ENCODE measurements at regions not wholly inside any gene's neighbourhood (a gene's known extent, or its start where the extent isn't known, plus 50 kb on each side); places are given as distances from the start of the nearest gene placed in this dataset.
"Not testable (repeated sequence)": the region's sequence is repeated elsewhere in the genome, so short reads cannot be mapped to it uniquely, and the experiment has no call there.

GRCh38 chr2:187693923-187694322, 139.7 kb upstream of the TFPI start:
- intact Hi-C loops (cut with micrococcal nuclease; ENCODE audit: unreplicated experiment), result no loop called here
- TF ChIP-seq EZH2 (IDR thresholded peaks at IDR 0.05; ENCODE audit: borderline replicate concordance, low read depth, low read length, poor library complexity, severe bottlenecking) (no peak), CTCF (conservative IDR thresholded peaks at IDR 0.05; ENCODE audit: low read depth, low read length) (no peak)
- ChIA-PET POLR2A (ENCODE audit: low non-redundant PET) (no interaction called here), CTCF (no interaction called here)
- Histone ChIP-seq H3K36me3 (ENCODE audit: insufficient read depth, low read length, poor library complexity, severe bottlenecking) (no peaks in the 10 kb centered on the region), H3K27me3 (replicated peaks; ENCODE audit: insufficient read depth, low read depth, low read length, poor library complexity) (no peaks in the 10 kb centered on the region), H3K27ac (ENCODE audit: low read depth, low read length, poor library complexity, severe bottlenecking) (no peak overlapping the region), H3K9me3 (ENCODE audit: low read depth, low read length, poor library complexity, severe bottlenecking) (no peaks in the 10 kb centered on the region), H3K4me1 (ENCODE audit: insufficient read depth, low read length, poor library complexity, severe bottlenecking) (no peaks in the 10 kb centered on the region), H3K4me3 (ENCODE audit: low read depth, low read length, poor library complexity, severe bottlenecking) (no peak overlapping the region)
- no TSS peak for BruUV-seq (replicated peaks)
- no peak for DNase-seq (ENCODE audit: low spot score)

GRCh38 chr2:187696644-187697043, 142.4 kb upstream of the TFPI start:
- DNase-seq (ENCODE audit: low spot score); H3K36me3 ChIP-seq (ENCODE audit: insufficient read depth, low read length, poor library complexity, severe bottlenecking); H3K4me3 ChIP-seq (ENCODE audit: low read depth, low read length, poor library complexity, severe bottlenecking); CTCF ChIA-PET; POLR2A ChIA-PET (ENCODE audit: low non-redundant PET); H3K27ac ChIP-seq (ENCODE audit: low read depth, low read length, poor library complexity, severe bottlenecking); intact Hi-C loops (cut with micrococcal nuclease; ENCODE audit: unreplicated experiment); BruUV-seq (replicated peaks); H3K9me3 ChIP-seq (ENCODE audit: low read depth, low read length, poor library complexity, severe bottlenecking); H3K4me1 ChIP-seq (ENCODE audit: insufficient read depth, low read length, poor library complexity, severe bottlenecking); H3K27me3 ChIP-seq (replicated peaks; ENCODE audit: insufficient read depth, low read depth, low read length, poor library complexity): not testable (repeated sequence)

- Histone ChIP-seq H3K4me1 (ENCODE audit: insufficient read depth, low read length, poor library complexity, severe bottlenecking) (no peaks in the 10 kb centered on the region), H3K36me3 (ENCODE audit: insufficient read depth, low read length, poor library complexity, severe bottlenecking) (no peaks in the 10 kb centered on the region), H3K27me3 (replicated peaks; ENCODE audit: insufficient read depth, low read depth, low read length, poor library complexity) (no peaks in the 10 kb centered on the region), H3K9me3 (ENCODE audit: low read depth, low read length, poor library complexity, severe bottlenecking) (no peaks in the 10 kb centered on the region), H3K27ac (ENCODE audit: low read depth, low read length, poor library complexity, severe bottlenecking) (no peak overlapping the region), H3K4me3 (ENCODE audit: low read depth, low read length, poor library complexity, severe bottlenecking) (no peak overlapping the region)
- intact Hi-C loops (cut with micrococcal nuclease; ENCODE audit: unreplicated experiment), result no loop called here
- CTCF ChIA-PET, result interaction anchor here (0.6 kb wide), 1 partner anchor 199 kb away, joined by 3 read pairs; no protein-coding TSS in a partner anchor
- BruUV-seq (replicated peaks), result no TSS peak
- TF ChIP-seq CTCF (conservative IDR thresholded peaks at IDR 0.05; ENCODE audit: low read depth, low read length) (no peak), EZH2 (IDR thresholded peaks at IDR 0.05; ENCODE audit: borderline replicate concordance, low read depth, low read length, poor library complexity, severe bottlenecking) (no peak)
- DNase-seq (ENCODE audit: low spot score), result no peak
- POLR2A ChIA-PET (ENCODE audit: low non-redundant PET), result no interaction called here
Observed at GRCh38 chr2:187698374-187699110, 144.3 kb upstream of the TFPI start.

GRCh38 chr2:187702157-187702556, 147.9 kb upstream of the TFPI start:
- TF ChIP-seq EZH2 (IDR thresholded peaks at IDR 0.05; ENCODE audit: borderline replicate concordance, low read depth, low read length, poor library complexity, severe bottlenecking) (no peak), CTCF (conservative IDR thresholded peaks at IDR 0.05; ENCODE audit: low read depth, low read length) (no peak)
- H3K4me3 ChIP-seq (ENCODE audit: low read depth, low read length, poor library complexity, severe bottlenecking), result no peak overlapping the region
- ChIA-PET POLR2A (ENCODE audit: low non-redundant PET) (no interaction called here), CTCF (no interaction called here)
- DNase-seq (ENCODE audit: low spot score), result no peak
- intact Hi-C loops (cut with micrococcal nuclease; ENCODE audit: unreplicated experiment), result no loop called here
- no peaks in the 10 kb centered on the region for H3K9me3 ChIP-seq (ENCODE audit: low read depth, low read length, poor library complexity, severe bottlenecking)
- no peaks in the 10 kb centered on the region for H3K4me1 ChIP-seq (ENCODE audit: insufficient read depth, low read length, poor library complexity, severe bottlenecking)
- H3K27ac ChIP-seq (ENCODE audit: low read depth, low read length, poor library complexity, severe bottlenecking), result no peak overlapping the region
- H3K27me3 ChIP-seq (replicated peaks; ENCODE audit: insufficient read depth, low read depth, low read length, poor library complexity), result no peaks in the 10 kb centered on the region
- H3K36me3 ChIP-seq (ENCODE audit: insufficient read depth, low read length, poor library complexity, severe bottlenecking), result no peaks in the 10 kb centered on the region
- BruUV-seq (replicated peaks), result no TSS peak

Measured in A673 (cell line).